ENCODE measurements at regions not wholly inside any gene's neighbourhood (a gene's known extent, or its start where the extent isn't known, plus 50 kb on each side); places are given as distances from the start of the nearest gene placed in this dataset.

GRCh38 chr5:168008555-168008954 lies 282.9 kb upstream of the WWC1 start:
- DNase-seq, result no peak

GRCh38 chr5:168011096-168011495 lies 280.3 kb upstream of the WWC1 start:
- no peak for DNase-seq

- no peak for DNase-seq
Measured at GRCh38 chr5:168012006-168012405, 279.4 kb upstream of the WWC1 start.

GRCh38 chr5:168013546-168013945 lies 277.9 kb upstream of the WWC1 start:
- DNase-seq, result no peak

- no peak for DNase-seq
Measured at GRCh38 chr5:168014433-168015123, 276.9 kb upstream of the WWC1 start.

- no peak for DNase-seq
Measured at GRCh38 chr5:168015506-168015905, 275.9 kb upstream of the WWC1 start.

- no peak for DNase-seq
Measured at GRCh38 chr5:168017313-168017712, 274.1 kb upstream of the WWC1 start.

GRCh38 chr5:168019143-168019542 lies 272.3 kb upstream of the WWC1 start:
- DNase-seq, result no peak

GRCh38 chr5:168020542-168021294 lies 270.7 kb upstream of the WWC1 start:
- DNase-seq, result no peak

- no peak for DNase-seq
Measured at GRCh38 chr5:168022446-168023169, 268.8 kb upstream of the WWC1 start.

- DNase-seq, result peak; percentile 84
Measured at GRCh38 chr5:168023191-168023590, 268.3 kb upstream of the WWC1 start.

GRCh38 chr5:168024306-168024705 lies 267.1 kb upstream of the WWC1 start:
- no peak for DNase-seq

GRCh38 chr5:168027007-168027406 lies 264.4 kb upstream of the WWC1 start:
- DNase-seq, result no peak

- no peak for DNase-seq
Measured at GRCh38 chr5:168030912-168031311, 260.5 kb upstream of the WWC1 start.

GRCh38 chr5:168031614-168032013 lies 259.8 kb upstream of the WWC1 start:
- no peak for DNase-seq

GRCh38 chr5:168039039-168039438 lies 252.4 kb upstream of the WWC1 start:
- no peak for DNase-seq

GRCh38 chr5:168039566-168040248 lies 251.7 kb upstream of the WWC1 start:
- DNase-seq, result no peak

GRCh38 chr5:168041583-168041982 lies 249.9 kb upstream of the WWC1 start:
- no peak for DNase-seq

- peak; percentile 37 for DNase-seq
Measured at GRCh38 chr5:168042284-168043068, 249.0 kb upstream of the WWC1 start.

- no peak for DNase-seq
Measured at GRCh38 chr5:168046163-168046562, 245.3 kb upstream of the WWC1 start.

- no peak for DNase-seq
Measured at GRCh38 chr5:168047043-168047668, 244.3 kb upstream of the WWC1 start.

- DNase-seq, result no peak
Measured at GRCh38 chr5:168047669-168048111, 243.8 kb upstream of the WWC1 start.

Measured in left hindlimb (tissue), 1 donor.